Osteocyte (in vitro differentiated cells): ENCODE measurements at regions not wholly inside any gene's neighbourhood (a gene's known extent, or its start where the extent isn't known, plus 50 kb on each side); places are given as distances from the start of the nearest gene placed in this dataset.

Source experiments
- DNase-seq: peaks from one replicate; pipeline ENCODE4 v3.0.0; 2021; ENCODE audit warnings: mixed read lengths; ENCODE audit not compliant: unreplicated experiment; ENCODE audit errors: extremely low spot score
- H3K27ac Mint-ChIP-seq: one replicate; pipeline ENCODE4 v1.8.0; 2021; ENCODE audit warnings: mild to moderate bottlenecking, mixed read lengths; ENCODE audit not compliant: unreplicated experiment
- H3K27me3 Mint-ChIP-seq: one replicate; pipeline ENCODE4 v1.8.0; 2021; ENCODE audit warnings: mixed read lengths; ENCODE audit not compliant: unreplicated experiment
- H3K36me3 Mint-ChIP-seq: one replicate; pipeline ENCODE4 v1.8.0; 2021; ENCODE audit warnings: mixed read lengths; ENCODE audit not compliant: unreplicated experiment
- H3K4me1 Mint-ChIP-seq: one replicate; pipeline ENCODE4 v1.8.0; 2021; ENCODE audit warnings: mixed read lengths; ENCODE audit not compliant: unreplicated experiment
- H3K4me3 Mint-ChIP-seq: one replicate; pipeline ENCODE4 v1.8.0; 2021; ENCODE audit warnings: mild to moderate bottlenecking, moderate library complexity, mixed read lengths; ENCODE audit not compliant: unreplicated experiment
- H3K9me3 Mint-ChIP-seq: one replicate; pipeline ENCODE4 v1.8.0; 2021; ENCODE audit warnings: mixed read lengths; ENCODE audit not compliant: unreplicated experiment
- CTCF ChIP-seq: fragments of 200-600 bp; sonication (generic); IDR thresholded peaks from 2 replicates; pipeline ENCODE4 v1.5.0; 2021; ENCODE audit warnings: antibody characterized with exemption, mild to moderate bottlenecking, moderate library complexity

GRCh38 chr2:151083856-151084795 is 177.5 kb downstream of the RBM43 start:
- peaks cover 2% of the 10 kb centered on the region for H3K27me3 Mint-ChIP-seq
- H3K9me3 Mint-ChIP-seq = no peaks in the 10 kb centered on the region
- H3K36me3 Mint-ChIP-seq = no peaks in the 10 kb centered on the region
- no peak overlapping the region for H3K27ac Mint-ChIP-seq
- peaks cover 17% of the 10 kb centered on the region for H3K4me1 Mint-ChIP-seq
- TF ChIP-seq CTCF = no peak
- no peak for DNase-seq
- no peak overlapping the region for H3K4me3 Mint-ChIP-seq

- peaks cover 21% of the 10 kb centered on the region for H3K9me3 Mint-ChIP-seq
- H3K36me3 Mint-ChIP-seq = peaks cover 2% of the 10 kb centered on the region
- H3K4me3 Mint-ChIP-seq = no peak overlapping the region
- no peak overlapping the region for H3K27ac Mint-ChIP-seq
- TF ChIP-seq CTCF = no peak
- peaks cover 2% of the 10 kb centered on the region for H3K27me3 Mint-ChIP-seq
- DNase-seq = no peak
- peaks cover 8% of the 10 kb centered on the region for H3K4me1 Mint-ChIP-seq
Observed at GRCh38 chr2:151078889-151079288, 182.8 kb downstream of the RBM43 start.

- Mint-ChIP-seq H3K4me1 (peaks cover 8% of the 10 kb centered on the region), H3K27ac (no peak overlapping the region), H3K4me3 (no peak overlapping the region), H3K9me3 (peaks cover 13% of the 10 kb centered on the region), H3K36me3 (peaks cover 2% of the 10 kb centered on the region), H3K27me3 (peaks cover 2% of the 10 kb centered on the region)
- DNase-seq = no peak
- TF ChIP-seq CTCF = no peak
Observed at GRCh38 chr2:151071906-151072305, 189.8 kb downstream of the RBM43 start.

GRCh38 chr2:151071382-151071781 is 190.3 kb downstream of the RBM43 start:
- Mint-ChIP-seq H3K9me3 (peaks cover 12% of the 10 kb centered on the region), H3K27ac (no peak overlapping the region), H3K27me3 (peaks cover 2% of the 10 kb centered on the region), H3K36me3 (peaks cover 2% of the 10 kb centered on the region), H3K4me1 (peaks cover 8% of the 10 kb centered on the region), H3K4me3 (no peak overlapping the region)
- DNase-seq = no peak
- TF ChIP-seq CTCF = peak; percentile 53

- no peak for TF ChIP-seq CTCF
- DNase-seq = no peak
- Mint-ChIP-seq H3K27ac (no peak overlapping the region), H3K36me3 (peaks cover 2% of the 10 kb centered on the region), H3K27me3 (peaks cover 2% of the 10 kb centered on the region), H3K4me1 (peaks cover 8% of the 10 kb centered on the region), H3K9me3 (peaks cover 5% of the 10 kb centered on the region), H3K4me3 (no peak overlapping the region)
Observed at GRCh38 chr2:151070253-151070652, 191.4 kb downstream of the RBM43 start.
